ENCODE measurements at regions not wholly inside any gene's neighbourhood (a gene's known extent, or its start where the extent isn't known, plus 50 kb on each side); places are given as distances from the start of the nearest gene placed in this dataset.

DNA sequence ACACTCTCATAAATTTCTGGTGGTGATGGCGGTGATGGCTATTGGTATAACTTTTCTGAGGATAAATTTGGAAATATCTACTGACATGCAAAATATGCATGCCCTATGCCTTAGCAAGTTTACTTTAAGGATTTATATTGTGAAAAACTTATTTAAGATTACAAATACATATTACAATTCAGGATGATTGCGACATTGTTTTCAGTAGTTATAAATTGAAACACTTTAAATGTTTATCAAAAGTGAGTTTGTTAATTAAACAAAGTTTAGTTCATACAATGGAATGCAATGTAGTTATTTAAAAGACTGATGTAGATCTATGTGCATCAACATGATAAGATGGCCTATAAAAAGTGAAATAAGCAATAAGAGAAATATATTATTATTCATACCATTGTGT lies 331.3 kb upstream of the NR5A2 start:
- TF ChIP-seq, protein P1, sequence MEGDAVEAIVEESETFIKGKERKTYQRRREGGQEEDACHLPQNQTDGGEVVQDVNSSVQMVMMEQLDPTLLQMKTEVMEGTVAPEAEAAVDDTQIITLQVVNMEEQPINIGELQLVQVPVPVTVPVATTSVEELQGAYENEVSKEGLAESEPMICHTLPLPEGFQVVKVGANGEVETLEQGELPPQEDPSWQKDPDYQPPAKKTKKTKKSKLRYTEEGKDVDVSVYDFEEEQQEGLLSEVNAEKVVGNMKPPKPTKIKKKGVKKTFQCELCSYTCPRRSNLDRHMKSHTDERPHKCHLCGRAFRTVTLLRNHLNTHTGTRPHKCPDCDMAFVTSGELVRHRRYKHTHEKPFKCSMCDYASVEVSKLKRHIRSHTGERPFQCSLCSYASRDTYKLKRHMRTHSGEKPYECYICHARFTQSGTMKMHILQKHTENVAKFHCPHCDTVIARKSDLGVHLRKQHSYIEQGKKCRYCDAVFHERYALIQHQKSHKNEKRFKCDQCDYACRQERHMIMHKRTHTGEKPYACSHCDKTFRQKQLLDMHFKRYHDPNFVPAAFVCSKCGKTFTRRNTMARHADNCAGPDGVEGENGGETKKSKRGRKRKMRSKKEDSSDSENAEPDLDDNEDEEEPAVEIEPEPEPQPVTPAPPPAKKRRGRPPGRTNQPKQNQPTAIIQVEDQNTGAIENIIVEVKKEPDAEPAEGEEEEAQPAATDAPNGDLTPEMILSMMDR (conservative IDR thresholded peaks at IDR 0.05; ENCODE audit: low read length): no peak
- DNase-seq (ENCODE audit: low read depth): no peak
- H3K4me3 ChIP-seq (ENCODE audit: low read length): no peak overlapping the region

DNA sequence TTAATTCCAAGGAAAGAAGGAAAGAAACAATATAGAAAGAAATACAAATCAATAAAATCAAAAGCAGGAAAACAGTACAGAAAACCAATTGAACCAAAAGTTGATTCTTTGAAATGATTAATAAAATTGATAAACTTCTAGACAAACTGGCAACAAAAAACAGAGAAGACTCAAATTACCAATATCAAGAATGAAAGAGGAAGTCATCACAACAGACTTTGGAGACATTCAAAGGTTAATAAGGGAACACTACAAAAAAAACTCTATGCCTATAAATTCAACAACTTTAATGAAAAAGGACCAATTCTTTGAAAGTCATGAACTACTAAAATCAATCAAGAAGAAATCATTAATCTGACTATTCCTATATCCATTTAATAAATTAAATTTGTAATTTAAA lies 329.3 kb upstream of the NR5A2 start:
- no peak overlapping the region for H3K4me3 ChIP-seq (ENCODE audit: low read length)
- TF ChIP-seq, protein P1 (conservative IDR thresholded peaks at IDR 0.05; ENCODE audit: low read length): no peak
- no peak for DNase-seq (ENCODE audit: low read depth)

DNA sequence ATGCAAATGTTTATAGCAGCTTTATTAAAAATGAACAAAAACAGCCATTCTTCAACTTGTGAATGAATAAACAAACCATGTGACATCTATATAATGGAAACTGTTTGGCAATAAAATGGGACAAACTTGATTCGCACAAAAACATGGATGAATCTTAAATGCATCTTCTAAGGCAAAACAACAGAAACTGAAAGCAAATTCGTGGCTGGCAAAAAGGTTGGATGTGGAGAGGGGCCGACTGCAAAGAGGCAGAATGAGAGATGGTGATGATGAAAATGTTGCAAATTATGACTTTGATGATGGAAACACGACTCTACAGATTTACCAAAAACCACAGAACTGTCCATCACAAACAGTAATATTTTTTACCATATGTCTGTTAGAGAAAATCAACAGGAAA lies 327.0 kb upstream of the NR5A2 start:
- DNase-seq (ENCODE audit: low read depth): no peak
- TF ChIP-seq, protein P1 (conservative IDR thresholded peaks at IDR 0.05; ENCODE audit: low read length): no peak

DNA sequence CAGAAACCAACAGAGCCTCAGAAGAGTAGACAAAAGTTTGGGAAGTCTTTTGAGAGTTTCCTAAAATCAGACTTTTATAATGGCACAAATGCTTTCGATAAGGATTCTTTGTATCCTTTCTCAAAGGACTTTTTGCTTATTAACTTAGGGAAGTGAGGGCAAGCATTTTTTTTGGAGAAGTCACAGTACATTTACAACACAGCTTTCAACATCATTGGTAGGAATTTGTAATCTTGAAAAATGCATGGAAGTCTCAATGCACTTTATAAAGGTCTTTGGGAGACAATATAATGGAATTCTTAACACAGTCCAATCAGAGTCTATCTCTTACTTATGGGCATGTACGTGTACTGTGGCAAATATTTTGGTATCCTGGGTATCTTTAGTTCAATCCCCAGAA lies 325.8 kb upstream of the NR5A2 start:
- TF ChIP-seq, protein P1 (conservative IDR thresholded peaks at IDR 0.05; ENCODE audit: low read length): no peak
- H3K4me3 ChIP-seq (ENCODE audit: low read length): no peak overlapping the region
- DNase-seq (ENCODE audit: low read depth): peak; percentile 64

More for the DNA sequence above, 327.0 kb upstream of the NR5A2 start:
- H3K4me3 ChIP-seq (ENCODE audit: low read length): no peak overlapping the region

DNA sequence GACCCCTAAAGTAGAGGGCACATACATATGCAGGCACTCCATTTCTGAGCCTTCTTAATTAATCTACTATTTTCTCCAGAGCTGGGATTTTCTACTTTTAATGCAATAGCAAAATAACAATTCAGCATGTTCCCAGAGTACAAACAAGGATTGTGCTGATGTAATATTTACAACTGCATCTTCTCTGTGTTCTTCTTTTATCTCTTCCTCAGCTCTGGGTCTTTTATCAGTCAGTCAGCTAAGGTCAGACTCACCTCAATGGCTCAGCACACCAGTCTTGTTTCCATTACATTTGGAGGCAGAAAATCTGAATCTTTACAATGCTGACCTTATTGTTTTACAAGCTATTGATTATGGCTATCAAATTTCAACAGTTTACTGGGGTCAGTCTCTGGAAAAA lies 323.3 kb upstream of the NR5A2 start:
- DNase-seq (ENCODE audit: low read depth): no peak
- H3K4me3 ChIP-seq (ENCODE audit: low read length): no peak overlapping the region
- TF ChIP-seq, protein P1 (conservative IDR thresholded peaks at IDR 0.05; ENCODE audit: low read length): no peak

DNA sequence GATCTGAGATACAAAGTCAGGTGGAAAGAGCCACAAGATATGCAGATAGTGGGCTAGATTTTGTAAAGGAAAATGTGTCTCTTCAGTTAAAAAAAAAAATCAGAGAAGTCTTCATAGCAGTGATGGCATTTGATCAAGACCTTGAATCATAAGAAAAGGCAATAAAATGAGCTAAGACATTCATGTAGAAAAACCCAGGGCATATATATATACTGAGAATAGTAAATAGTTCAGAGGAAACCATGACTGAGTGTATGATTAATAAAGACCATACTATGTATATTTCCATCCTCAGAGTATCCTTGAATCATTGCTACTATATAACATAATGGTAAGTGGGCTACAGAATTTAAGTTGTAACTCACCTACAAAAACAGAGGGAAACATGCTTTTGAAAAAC lies 321.7 kb upstream of the NR5A2 start:
- no peak overlapping the region for H3K4me3 ChIP-seq (ENCODE audit: low read length)
- DNase-seq (ENCODE audit: low read depth): no peak
- TF ChIP-seq, protein P1 (conservative IDR thresholded peaks at IDR 0.05; ENCODE audit: low read length): no peak

DNA sequence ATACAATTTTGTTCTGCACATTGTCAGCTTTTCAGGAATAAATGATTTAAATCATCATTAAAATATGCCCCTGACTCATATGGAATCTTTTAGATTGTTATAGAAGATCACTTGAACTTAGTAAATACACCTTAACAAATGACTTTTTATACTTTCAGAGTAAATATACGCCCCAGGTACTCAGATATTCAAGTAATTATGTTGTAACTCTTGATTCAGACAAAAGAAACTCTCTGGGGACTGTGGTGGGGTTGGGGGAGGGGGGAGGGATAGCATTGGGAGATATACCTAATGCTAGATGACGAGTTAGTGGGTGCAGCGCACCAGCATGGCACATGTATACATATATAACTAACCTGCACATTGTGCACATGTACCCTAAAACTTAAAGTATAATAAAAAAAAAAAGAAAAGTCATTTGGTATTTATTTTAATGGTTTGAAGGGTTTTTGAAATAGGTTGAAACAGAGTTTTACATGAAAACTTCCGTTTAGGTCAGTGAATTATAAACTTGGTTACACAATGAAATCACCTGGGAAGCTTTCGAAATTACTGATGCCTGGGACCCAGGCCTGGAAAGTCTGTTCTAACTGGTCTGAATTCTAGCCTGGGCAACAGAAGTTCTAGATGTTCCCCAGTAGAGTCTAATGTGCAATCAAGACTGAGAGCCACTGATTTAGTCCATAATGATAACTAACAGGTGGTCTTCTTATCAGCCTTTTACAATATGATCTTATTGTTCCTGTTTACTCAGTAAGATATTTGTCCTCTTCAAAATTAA lies 320.5 kb upstream of the NR5A2 start:
- DNase-seq (ENCODE audit: low read depth): no peak
- TF ChIP-seq, protein P1 (conservative IDR thresholded peaks at IDR 0.05; ENCODE audit: low read length): no peak
- H3K4me3 ChIP-seq (ENCODE audit: low read length): no peak overlapping the region

Measured in AG10803 (cell line).